ENCODE measurements at regions not wholly inside any gene's neighbourhood (a gene's known extent, or its start where the extent isn't known, plus 50 kb on each side); places are given as distances from the start of the nearest gene placed in this dataset.

- Histone ChIP-seq H3K23me2 (ENCODE audit: low read depth, low read length) (no peaks in the 10 kb centered on the region), H3K79me1 (ENCODE audit: low read depth, low read length) (no peaks in the 10 kb centered on the region; the same call in 1 of the 2 replicates), H2BK120ac (replicated peaks; ENCODE audit: low read depth, low read length) (no peak overlapping the region), H2BK5ac (ENCODE audit: low read depth, low read length) (no peak overlapping the region), H3K4ac (replicated peaks; ENCODE audit: insufficient read length, low read depth, low read length) (no peak overlapping the region), H3K9ac (replicated peaks in 1 of 4; ENCODE audit: extremely low read depth in 1 of 4, low read depth in 3 of 4, low read length in 3 of 4) (no peak overlapping the region), H3K79me2 (ENCODE audit: control insufficient read depth in 1 of 2, insufficient read depth in 2 of 2, low read length in 2 of 2) (no peaks in the 10 kb centered on the region), H3K27ac (ENCODE audit: low read depth, low read length) (no peak overlapping the region), H3K36me3 (ENCODE audit: control insufficient read depth in 2 of 4, insufficient read depth in 4 of 4, low read length in 3 of 4) (no peaks in the 10 kb centered on the region), H4K91ac (replicated peaks; ENCODE audit: insufficient read length, low read length) (no peak overlapping the region), H3K4me2 (ENCODE audit: insufficient read depth in 1 of 2, low read depth in 2 of 2, low read length in 2 of 2) (no peak overlapping the region), H3K18ac (ENCODE audit: extremely low read depth, low read length) (no peak overlapping the region), H3K56ac (replicated peaks; ENCODE audit: insufficient read length, low read depth, low read length) (no peak overlapping the region), H3K4me1 (replicated peaks in 1 of 4; ENCODE audit: control insufficient read depth in 3 of 4, insufficient read depth in 4 of 4, low read length in 3 of 4) (peaks cover 0 to 2% (median 0%) of the 10 kb centered on the region in 4 experiments; a peak in 2 of 7 replicates), H2AFZ (ENCODE audit: low read length) (no peak overlapping the region), H3K23ac (ENCODE audit: insufficient read length) (no peak overlapping the region), H2BK20ac (ENCODE audit: low read length) (no peak overlapping the region), H4K5ac (ENCODE audit: insufficient read length, low read depth, low read length) (no peak overlapping the region), H2BK12ac (ENCODE audit: low read depth, low read length) (no peak overlapping the region), H3K4me3 (ENCODE audit: extremely low read depth in 1 of 4, insufficient read depth in 2 of 4, low read depth in 3 of 4, low read length in 4 of 4) (no peak overlapping the region), H4K20me1 (replicated peaks in 1 of 2; ENCODE audit: control insufficient read depth in 1 of 2, insufficient read depth in 2 of 2, low read length in 2 of 2) (no peaks in the 10 kb centered on the region), H3K9me3 (ENCODE audit: insufficient read depth in 2 of 2, low read depth in 1 of 2, low read length in 1 of 2) (peaks cover 5 to 10% of the 10 kb centered on the region in 2 experiments; a peak in 2 of 4 replicates), H3K14ac (ENCODE audit: insufficient read length) (no peak overlapping the region), H2BK15ac (ENCODE audit: low read length) (no peak overlapping the region), H3K27me3 (replicated peaks in 1 of 4; ENCODE audit: control insufficient read depth in 3 of 4, extremely low read depth in 1 of 4, insufficient read depth in 3 of 4, low read length in 3 of 4) (no peaks in the 10 kb centered on the region), H4K8ac (ENCODE audit: extremely low read depth, insufficient read depth, low read length) (no peak overlapping the region), H2AK5ac (ENCODE audit: low read depth, low read length) (no peak overlapping the region)
- no peak for FAIRE-seq
- CTCF ChIA-PET (ENCODE audit: partially characterized antibody), result interaction anchor here (0.9 kb wide), 2 partner anchors 101 to 311 kb away, joined by 3 read pairs; no protein-coding TSS in a partner anchor
- DNase-seq (ENCODE audit: low read depth in 1 of 2, low spot score in 2 of 2), result no peak
- WGBS, 2 experiments (ENCODE audit: extremely low coverage in 1 of 2, insufficient coverage in 1 of 2, insufficient read length in 1 of 2, insufficient replicate concordance in 2 of 2, low coverage in 1 of 2, low lambda C conversion rate in 2 of 2, missing lambda C conversion rate in 1 of 2), result 89% methylated on average over 4 of the region's 4 CpGs; no CpG with 5 or more reads in 1 of the 2 experiments
- POLR2A ChIA-PET (ENCODE audit: partially characterized antibody), result no interaction called here
- TF ChIP-seq TBP (IDR thresholded peaks at IDR 0.05; ENCODE audit: low read depth, low read length) (no peak), YY1 (IDR thresholded peaks at IDR 0.05; ENCODE audit: low read depth, low read length) (no peak), KDM4A (IDR thresholded peaks at IDR 0.05; ENCODE audit: low read depth, low read length, severe bottlenecking) (no peak), NANOG (IDR thresholded peaks at IDR 0.05; ENCODE audit: insufficient read depth, low read depth, low read length, poor library complexity, severe bottlenecking) (no peak), SIRT6 (IDR thresholded peaks at IDR 0.05; ENCODE audit: low read length) (no peak), MAFK (IDR thresholded peaks at IDR 0.05; ENCODE audit: low read depth, low read length) (no peak), ZNF274 (IDR thresholded peaks at IDR 0.05; ENCODE audit: borderline replicate concordance, extremely low read depth, low read length) (no peak), CTCF (IDR thresholded peaks at IDR 0.05; ENCODE audit: control extremely low read depth in 1 of 3, insufficient read depth in 1 of 3, low read depth in 1 of 3, low read length in 3 of 3) (no peak), RXRA (IDR thresholded peaks at IDR 0.05; ENCODE audit: insufficient read depth, low read depth, low read length) (no peak), SP2 (IDR thresholded peaks at IDR 0.05; ENCODE audit: low read length) (no peak), SIN3A (conservative IDR thresholded peaks at IDR 0.05 in 1 of 2, IDR thresholded peaks at IDR 0.05 in 1 of 2; ENCODE audit: low read depth in 1 of 2, low read length in 2 of 2) (no peak), RAD21 (IDR thresholded peaks at IDR 0.05 in 1 of 2, conservative IDR thresholded peaks at IDR 0.05 in 1 of 2; ENCODE audit: low read depth in 2 of 2, low read length in 2 of 2) (no peak)
Observed at GRCh38 chr10:117807441-117807840, 239.3 kb downstream of the RAB11FIP2 start.

Measured in H1 (cell line).